Cardiac septum (tissue), 1 donor: ENCODE measurements at regions not wholly inside any gene's neighbourhood (a gene's known extent, or its start where the extent isn't known, plus 50 kb on each side); places are given as distances from the start of the nearest gene placed in this dataset.

Experiments used
- DNase-seq: peaks from one replicate; pipeline ENCODE4 v3.0.0-alpha.2; 2020; ENCODE audit warnings: low spot score
- intact Hi-C: fragments of 100-400 bp; cut with DNase I; formaldehyde crosslinking; loops from one replicate; pipeline ENCODE4 v1.14.0; 2022
- donor health status: DM: no; HTN: no; CAD: no.

GRCh38 chr3:152089528-152089927, 179.2 kb upstream of the MBNL1 start:
- intact Hi-C loops: no loop called here
- DNase-seq: no peak

GRCh38 chr3:152091725-152092124, 177.0 kb upstream of the MBNL1 start:
- intact Hi-C loops: no loop called here
- DNase-seq: no peak

GRCh38 chr3:152093901-152094300, 174.8 kb upstream of the MBNL1 start:
- DNase-seq: no peak
- intact Hi-C loops: no loop called here

GRCh38 chr3:152094406-152094805, 174.3 kb upstream of the MBNL1 start:
- intact Hi-C loops: no loop called here
- no peak for DNase-seq

GRCh38 chr3:152095472-152095871, 173.3 kb upstream of the MBNL1 start:
- no peak for DNase-seq
- intact Hi-C loops: no loop called here

- intact Hi-C loops: no loop called here
- DNase-seq: no peak
These were observed 172.3 kb upstream of the MBNL1 start for GRCh38 chr3:152096280-152096906.

- no peak for DNase-seq
- intact Hi-C loops: no loop called here
These were observed 171.6 kb upstream of the MBNL1 start for GRCh38 chr3:152097120-152097519.

- intact Hi-C loops: no loop called here
- DNase-seq: no peak
These were observed 171.0 kb upstream of the MBNL1 start for GRCh38 chr3:152097770-152098169.

- no peak for DNase-seq
- intact Hi-C loops: no loop called here
These were observed 168.1 kb upstream of the MBNL1 start for GRCh38 chr3:152100491-152101132.

- DNase-seq: no peak
- intact Hi-C loops: no loop called here
These were observed 166.3 kb upstream of the MBNL1 start for GRCh38 chr3:152102410-152102809.

GRCh38 chr3:152103257-152103656, 165.5 kb upstream of the MBNL1 start:
- no peak for DNase-seq
- intact Hi-C loops: no loop called here

GRCh38 chr3:152104847-152105415, 163.8 kb upstream of the MBNL1 start:
- DNase-seq: no peak
- intact Hi-C loops: no loop called here

GRCh38 chr3:152105446-152105845, 163.3 kb upstream of the MBNL1 start:
- DNase-seq: no peak
- intact Hi-C loops: no loop called here

- intact Hi-C loops: no loop called here
- no peak for DNase-seq
These were observed 159.7 kb upstream of the MBNL1 start for GRCh38 chr3:152109038-152109437.

GRCh38 chr3:152113413-152113812, 155.3 kb upstream of the MBNL1 start:
- intact Hi-C loops: no loop called here
- no peak for DNase-seq

- DNase-seq: no peak
- intact Hi-C loops: no loop called here
These were observed 154.6 kb upstream of the MBNL1 start for GRCh38 chr3:152113992-152114651.

GRCh38 chr3:152120601-152121269, 148.0 kb upstream of the MBNL1 start:
- intact Hi-C loops: no loop called here
- no peak for DNase-seq

- intact Hi-C loops: no loop called here
- no peak for DNase-seq
These were observed 147.5 kb upstream of the MBNL1 start for GRCh38 chr3:152121270-152121636.

- DNase-seq: no peak
- intact Hi-C loops: no loop called here
These were observed 145.9 kb upstream of the MBNL1 start for GRCh38 chr3:152122851-152123250.

GRCh38 chr3:152123457-152123856, 145.3 kb upstream of the MBNL1 start:
- DNase-seq: no peak
- intact Hi-C loops: no loop called here
